Activated T-cell treated with anti-CD3 and anti-CD28 coated beads for 4 hours (primary cell): ENCODE measurements at regions not wholly inside any gene's neighbourhood (a gene's known extent, or its start where the extent isn't known, plus 50 kb on each side); places are given as distances from the start of the nearest gene placed in this dataset.

ENCODE experiments used
- DNase-seq: peaks from one replicate; pipeline ENCODE4 v3.0.0-alpha.2; 2020

DNA sequence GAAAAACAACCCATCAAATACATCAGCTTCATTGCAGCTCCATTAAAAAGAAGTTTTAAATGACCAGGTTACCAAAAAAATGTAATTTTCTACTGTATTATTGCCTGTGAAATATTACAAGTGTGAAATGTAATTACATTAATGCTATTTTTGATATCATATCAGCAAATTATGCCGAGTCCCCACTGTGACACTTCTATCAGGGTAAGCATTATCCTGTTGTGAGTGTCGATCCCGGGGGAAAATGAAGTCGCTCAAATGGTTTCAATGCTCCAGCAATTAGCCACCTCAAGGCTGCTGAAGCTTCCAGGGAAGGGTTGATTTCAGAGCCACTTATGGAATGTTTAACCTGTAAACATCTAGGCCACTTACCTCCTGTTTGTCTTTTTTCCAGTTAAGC, 70.4 kb downstream of the RCN1 start:
- DNase-seq = no peak

DNA sequence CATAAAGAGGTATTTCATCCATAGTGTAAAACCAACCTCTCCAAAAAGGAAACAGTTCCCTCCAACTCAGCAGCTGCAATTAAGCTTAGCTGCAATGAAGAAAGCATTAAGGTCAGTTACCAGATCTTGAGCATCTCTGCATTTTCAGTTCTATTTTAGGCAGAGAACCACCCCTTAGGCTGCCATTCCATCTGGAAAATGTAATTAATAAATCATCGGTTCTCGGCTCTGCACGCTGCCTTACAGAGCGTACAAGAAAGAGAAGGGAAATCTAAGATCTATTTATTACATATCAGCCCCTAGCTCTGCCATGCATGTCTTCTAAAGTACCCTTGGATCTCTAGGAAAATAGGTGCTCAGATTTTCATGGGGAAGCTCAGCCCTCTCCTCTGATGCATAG, 71.5 kb downstream of the RCN1 start:
- no peak for DNase-seq

DNA sequence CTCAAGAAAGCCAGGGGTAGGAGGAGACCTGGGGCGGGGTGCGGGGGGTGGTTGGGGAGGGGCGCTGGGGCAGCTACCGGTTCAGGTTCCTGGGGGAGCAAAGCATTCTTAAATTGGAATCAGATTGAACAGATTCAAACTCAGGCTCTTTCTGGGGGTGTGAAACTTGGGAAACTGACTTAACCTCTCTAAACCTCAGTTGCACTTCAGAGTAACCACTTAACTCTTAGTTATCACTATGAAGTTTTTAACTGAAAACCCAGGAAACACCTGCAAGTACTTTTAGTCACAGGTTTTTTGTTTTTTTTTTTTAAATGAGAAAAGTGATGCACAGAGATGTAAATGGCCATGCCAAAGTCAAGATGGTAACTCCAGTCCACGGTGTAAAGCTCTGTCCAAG, 72.0 kb downstream of the RCN1 start:
- no peak for DNase-seq

DNA sequence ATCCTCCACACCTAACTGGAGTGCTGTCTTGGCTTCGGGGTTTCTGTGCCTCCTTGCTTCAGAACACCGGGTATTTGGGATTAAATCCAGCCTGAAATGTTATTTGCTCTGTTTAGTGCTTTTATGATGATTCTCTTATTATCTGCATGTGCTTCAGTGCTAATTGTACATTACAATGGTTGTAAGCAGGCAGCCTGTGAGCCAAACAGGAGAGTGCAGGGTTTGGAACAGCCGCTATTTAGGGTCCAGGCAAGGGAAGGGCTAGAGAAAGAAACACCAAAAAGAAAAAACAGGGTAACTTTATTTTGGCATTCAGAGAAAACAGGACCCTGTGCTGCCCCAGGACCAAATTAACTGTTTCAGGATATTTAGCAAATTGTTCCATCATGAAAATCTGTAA, 72.7 kb downstream of the RCN1 start:
- DNase-seq = no peak

DNA sequence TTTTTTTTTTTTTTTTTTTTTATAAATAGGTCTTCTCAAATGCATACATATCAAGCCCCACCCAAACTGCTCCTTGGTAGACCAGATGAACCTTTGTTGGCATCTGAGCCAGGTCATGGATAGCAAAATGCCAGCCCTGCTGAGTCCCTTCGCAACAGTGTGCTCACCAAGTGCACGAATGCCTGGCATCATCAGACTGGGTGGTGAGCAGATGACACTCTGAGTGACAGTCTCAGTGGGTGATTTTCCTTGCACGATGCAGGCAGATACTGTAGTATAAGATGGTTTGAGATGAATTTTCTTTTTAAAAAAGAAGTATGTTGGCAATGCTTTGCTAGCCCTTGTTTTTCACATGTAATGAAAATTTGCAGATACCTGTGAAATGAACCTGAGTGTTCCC, 74.0 kb downstream of the RCN1 start:
- no peak for DNase-seq

DNA sequence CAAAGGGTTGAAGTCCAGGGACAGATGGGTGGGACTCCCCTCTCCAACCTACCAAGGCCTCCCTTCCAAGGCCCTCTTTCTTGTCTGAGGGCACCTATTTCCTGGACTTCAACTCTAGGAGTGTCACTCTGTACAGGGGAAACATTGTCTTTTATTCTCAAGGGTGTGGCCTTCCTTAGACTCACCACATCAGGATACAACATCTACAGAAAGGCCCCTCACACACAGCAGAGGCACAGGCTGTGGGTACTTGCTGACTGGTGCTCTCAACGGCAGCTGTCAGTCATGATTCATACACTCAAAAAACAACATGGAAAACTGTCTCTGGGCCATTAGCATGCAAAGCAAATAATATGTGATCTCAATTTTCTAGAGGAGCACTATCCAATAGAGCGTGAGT, 78.0 kb downstream of the RCN1 start:
- DNase-seq = no peak

DNA sequence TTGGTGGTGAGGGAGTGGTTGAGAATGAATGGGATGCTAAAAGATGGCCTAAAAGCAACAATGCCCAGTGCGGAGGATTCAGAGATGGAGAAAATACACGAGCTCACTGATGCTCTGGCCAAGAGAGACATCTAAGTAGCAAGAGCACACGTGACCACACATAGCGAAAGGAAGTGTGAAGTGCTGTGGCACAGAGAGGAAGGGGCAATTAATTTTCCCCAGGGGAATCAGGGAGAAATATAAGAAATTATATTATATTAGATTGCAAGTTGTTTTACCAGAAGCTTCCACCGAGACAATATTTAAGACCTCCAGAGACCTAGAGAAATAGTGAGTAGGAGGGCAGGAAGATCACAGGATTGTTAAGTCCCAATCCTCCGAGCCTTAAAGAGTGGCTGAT, 80.6 kb downstream of the RCN1 start:
- DNase-seq = no peak

DNA sequence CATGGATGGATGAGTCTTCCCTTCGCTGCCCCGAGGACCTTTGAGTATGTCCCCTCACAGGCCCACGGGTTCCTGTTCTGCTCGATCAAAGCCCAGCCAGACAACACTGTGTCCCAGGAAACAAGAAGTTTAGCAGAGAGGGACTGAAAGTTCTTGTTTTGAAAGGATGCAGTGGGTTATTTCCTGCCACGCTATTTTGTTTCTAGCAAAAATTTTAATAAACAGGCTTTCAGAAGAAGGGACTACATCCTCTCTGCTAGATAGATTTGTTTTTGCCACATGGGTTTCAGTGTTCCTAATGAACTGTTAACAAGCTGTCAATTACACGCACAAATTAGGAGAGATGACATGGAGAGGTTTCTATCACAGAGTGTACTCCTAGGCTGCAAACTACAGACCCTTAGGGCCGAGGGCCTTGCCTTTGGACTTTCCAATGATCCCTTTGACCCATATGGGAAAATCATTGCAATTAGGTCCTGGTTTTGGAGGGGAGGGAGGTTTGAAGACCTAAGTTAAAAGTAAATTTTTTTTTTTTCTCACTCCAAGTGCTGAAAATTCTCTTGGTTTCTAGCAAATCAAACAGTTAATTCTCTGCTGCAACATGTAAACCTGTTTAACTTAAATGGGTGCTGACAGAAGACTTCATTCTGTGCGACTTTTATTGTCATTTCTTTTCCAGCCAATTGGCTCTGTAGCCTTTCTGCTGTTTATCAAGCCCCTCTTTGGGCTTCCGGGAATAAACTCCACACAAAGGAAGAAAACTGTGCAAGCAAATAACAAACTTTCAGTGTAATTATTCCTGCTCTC, 81.4 kb downstream of the RCN1 start:
- DNase-seq = no peak

DNA sequence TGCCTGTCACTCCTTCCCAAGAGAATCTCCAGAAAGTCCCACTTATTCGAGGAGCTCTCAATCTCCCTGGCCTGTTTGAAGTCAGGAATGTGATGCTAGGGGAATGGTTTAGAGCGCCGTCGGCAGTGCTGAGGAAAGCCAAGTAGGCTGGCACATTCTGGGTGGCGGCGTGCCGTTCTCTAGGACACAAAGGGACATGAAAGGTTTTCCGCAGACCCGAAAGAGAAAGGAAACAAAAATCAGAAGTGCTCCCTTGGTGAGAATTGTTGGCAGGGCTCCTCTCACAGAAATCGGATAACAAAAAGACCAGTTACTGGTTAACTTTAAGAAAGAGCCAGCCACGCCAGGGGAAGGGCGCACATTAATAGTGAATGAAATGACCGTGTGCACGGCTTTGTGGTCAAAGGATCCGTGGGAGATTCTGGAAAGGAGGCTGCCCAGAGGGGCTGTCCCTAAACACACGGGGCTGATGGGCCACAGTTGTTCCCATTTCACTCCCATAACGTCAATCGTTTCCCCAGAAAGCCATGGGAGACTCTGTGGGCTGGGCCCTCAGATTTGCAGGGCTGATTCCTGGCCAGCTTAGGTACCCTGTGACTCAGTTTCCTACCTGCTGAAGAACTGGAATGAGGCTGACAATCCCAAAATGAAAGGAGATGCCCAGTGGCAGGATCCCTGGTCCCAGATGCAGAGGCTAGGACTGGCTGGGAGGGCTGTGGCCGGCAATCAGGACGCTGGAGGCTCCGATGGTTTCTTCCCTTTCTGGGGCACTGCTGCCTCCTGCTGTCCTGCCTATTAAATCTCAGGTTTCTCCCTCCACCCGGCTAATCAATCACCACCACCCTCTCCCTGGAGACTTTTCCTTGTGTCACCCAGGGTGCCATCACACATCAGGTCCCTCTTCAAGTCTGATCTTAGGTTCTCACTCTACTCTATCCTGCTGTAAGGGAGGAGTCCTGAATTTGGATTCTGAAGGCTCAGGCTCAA, 82.3 kb downstream of the RCN1 start:
- no peak for DNase-seq

DNA sequence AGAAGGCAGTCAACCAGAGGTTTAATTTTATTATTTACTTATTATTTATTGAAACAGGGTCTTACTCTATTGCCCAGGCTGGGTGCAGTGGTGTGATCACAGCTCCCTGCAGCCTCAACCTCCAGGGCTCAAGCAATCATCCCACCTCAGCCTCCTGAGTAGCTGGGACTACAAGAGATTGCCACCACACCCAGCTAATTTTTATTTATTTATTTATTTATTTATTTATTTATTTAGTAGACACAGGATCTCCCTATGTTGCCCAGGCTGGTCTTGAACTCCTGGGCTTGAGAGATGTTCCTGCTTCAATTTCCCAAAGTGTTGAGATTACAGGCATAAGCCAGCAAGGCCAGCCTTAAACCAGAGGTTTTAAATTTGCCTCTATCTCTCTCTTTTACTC, 83.1 kb downstream of the RCN1 start:
- DNase-seq = no peak

DNA sequence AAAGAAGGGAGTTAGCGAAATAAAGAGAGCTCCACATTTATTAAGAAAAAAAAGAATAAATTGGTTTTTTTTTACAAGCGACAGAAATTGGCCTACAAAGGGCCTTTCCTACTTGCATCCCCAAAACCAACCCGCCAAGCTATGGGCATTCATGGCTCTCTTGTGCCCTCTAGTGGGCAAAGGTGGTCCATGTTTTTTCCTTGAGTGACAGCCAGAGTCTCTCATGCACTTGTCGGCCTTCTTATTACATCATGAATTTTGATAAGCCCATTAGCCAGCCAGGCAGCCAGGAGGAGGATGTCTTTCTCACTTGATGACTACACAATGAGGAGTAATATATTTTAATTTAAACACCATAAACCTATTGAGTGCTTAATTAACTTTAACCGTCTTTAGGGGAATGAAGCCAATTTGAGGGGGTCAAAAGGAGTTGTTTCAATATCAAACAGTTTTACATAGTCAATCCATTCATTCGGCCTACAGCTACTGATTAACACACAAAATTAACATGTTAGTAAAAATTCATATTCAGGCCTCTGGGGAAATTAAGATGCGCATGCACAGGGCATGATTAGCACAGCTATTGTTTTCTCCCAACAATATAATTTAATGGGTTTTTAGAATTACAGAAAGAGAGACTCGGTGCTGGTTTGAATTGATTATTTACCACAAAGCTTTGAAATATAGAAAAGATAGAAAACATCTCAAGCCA, 85.5 kb downstream of the RCN1 start:
- DNase-seq = peak; percentile 78

DNA sequence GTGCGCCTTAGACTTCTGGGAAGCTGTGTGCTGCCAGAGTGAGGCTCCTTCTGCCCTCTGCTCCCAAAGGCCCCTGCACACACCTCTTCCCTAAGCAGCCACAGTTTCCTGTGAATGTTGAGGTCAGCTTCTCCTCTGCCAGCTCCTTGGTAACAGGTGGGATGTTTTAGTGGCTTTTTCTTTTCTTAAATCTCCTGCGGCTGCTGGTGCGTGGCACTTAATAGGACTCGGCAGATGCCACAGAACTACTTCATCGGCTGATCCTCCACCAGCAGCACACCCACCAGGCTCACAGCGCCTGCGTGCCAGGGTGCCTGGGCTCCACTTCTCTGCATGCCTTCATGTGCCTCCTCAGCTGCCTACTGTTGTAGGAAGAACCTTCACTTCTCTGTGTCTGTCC, 87.8 kb downstream of the RCN1 start:
- no peak for DNase-seq

DNA sequence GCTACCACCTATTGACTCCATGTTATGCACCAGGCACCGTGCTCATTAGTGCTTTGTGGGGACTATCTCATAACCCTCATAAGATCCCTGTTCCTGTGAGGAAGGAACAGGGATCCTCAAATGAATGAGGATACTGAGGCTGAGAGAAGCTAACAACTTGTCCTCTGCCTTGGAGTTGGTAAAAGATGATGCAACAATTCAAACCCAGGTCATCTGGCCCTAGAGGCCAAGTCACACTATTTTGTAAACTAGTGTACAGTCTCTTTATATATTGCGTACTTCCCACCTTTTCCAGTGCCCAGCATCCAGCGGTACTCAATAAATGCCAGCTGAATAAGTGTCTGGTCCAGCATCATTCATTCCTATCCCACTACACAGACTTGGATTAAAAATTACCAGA, 92.6 kb downstream of the RCN1 start:
- DNase-seq = no peak

DNA sequence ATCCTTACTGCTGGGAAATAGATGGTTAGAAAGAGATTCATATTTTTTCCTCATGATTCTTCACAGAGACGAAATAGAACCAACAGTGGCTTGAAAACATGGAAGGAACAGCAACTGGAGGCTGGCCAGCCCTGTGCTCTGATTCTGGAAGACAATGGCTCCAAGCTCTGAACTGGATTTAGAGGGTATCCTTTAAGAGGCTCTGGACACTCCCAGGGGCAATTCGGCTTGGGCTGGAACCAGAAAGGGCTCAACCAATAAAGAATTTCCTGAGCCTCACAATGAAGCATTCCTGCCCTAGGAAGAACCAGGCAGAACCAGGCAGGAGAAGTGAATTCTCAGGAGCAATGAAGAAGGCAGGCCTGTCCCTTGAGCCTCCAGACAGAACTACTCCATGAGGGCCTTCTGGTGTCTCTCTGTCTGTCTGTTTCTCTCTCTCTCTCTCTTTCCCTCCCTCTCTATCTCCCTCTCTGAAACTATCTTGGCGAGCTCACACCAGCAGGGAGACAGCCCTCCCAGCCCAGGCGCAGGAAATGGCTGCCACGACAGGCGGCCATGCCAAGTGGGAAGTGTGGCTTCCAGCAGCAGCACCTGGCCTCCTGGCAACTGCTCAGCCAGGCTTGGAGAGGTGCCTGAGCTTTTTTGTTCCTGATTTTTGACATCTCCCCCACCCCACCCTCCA, 93.3 kb downstream of the RCN1 start:
- DNase-seq = no peak

DNA sequence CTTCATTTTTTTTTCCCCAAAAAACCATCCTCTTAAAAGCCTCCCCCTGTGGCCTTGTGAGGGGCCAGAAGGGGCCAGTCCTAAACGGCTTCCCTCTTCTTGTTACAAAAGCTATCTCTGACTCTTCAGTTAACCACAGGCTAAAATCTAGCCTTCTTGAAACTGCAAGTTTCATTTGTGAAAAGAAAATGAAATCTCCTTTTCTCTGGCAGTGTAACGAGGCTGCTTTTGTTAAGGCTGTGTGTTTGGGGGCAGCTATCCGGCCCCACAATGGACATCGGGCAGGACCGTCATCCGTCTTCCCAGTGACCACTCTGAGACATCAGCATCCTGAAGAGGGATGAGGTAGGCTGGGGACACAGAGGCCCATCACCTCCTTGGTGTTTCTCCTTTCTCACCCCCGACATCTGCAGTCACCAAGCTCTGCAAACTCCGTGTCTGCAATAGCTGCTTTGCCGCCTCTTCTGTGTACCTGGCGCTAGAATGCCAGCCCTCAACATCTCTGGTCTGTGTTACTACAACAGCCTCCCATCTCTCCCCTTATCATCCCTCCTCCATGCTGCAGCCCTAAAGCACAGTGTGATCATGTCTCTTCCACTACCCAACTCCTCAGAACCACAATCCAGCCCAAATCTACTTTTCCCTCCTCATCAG, 94.0 kb downstream of the RCN1 start:
- no peak for DNase-seq

DNA sequence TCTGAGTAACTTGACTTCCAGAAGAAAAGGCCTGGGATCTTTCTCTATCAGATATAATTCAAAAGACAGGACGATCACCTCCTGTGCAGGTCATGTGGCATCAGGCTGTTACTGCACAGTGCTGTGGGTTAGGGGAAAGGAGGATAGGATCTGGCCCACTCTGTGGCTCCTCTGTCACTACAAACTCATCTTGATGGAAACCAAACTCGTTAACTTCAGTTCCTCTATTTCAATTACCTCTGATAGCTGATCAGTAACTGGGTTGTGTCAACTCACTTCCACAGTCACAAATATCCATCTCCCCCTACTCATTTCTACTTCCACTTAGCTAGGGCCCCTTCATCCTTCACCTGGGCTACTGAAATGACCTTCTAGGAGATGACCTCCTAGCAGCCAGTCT, 95.2 kb downstream of the RCN1 start:
- no peak for DNase-seq

DNA sequence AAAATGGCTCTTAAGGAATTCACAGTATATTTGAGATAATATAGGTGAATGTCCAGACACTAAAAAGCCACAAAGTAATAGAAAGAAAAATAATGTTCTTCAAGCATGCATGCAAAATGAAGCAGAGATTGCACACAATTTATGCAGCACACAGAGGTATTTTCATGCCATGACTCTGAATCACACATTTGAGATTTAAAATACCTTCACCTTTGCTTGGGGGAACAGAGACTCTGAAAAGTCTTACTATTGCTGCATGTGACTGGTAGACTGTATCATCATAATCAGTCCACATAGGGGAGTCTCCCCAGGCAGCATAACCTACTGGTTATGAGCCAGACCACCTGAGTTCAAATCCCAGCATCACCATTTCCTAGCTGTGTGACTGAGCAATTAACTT, 96.2 kb downstream of the RCN1 start:
- DNase-seq = no peak

DNA sequence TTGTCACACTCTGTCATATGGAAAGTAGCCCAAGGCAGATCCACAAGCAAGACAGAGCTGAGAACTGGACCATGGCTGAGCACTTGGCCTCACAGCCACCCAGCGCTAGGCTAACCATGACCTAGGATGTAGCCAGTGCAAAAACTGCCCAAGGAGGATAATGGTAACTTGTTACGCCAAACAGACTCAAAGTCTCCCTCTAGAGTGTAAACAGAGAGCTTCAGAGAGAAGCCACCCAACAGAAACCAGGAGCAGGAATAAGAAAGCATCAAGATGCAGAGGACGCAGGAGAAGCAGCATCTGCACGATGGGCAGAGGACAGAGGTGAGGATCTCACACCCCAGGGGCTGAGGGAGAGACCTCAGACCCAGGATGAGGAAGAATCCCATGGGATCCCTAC, 97.9 kb downstream of the RCN1 start:
- no peak for DNase-seq

DNA sequence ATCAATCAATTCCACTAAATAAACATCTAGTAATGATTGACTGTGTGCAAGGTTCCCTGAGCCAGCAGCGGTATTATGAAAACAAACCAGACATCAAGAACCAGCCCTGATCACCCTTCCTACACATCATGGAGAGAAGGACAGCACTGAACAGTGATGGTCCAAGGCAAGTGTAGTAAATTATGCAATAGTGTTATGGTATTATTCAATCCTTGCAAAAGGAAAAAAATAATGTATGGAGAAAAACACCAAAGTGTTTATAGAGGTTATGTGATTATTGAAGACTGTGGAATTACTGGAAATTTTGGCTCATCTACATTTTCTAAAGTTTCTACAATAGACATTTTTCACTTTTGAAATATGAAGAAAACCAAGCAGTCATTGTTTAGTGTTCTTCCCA, 105.3 kb downstream of the RCN1 start:
- no peak for DNase-seq

DNA sequence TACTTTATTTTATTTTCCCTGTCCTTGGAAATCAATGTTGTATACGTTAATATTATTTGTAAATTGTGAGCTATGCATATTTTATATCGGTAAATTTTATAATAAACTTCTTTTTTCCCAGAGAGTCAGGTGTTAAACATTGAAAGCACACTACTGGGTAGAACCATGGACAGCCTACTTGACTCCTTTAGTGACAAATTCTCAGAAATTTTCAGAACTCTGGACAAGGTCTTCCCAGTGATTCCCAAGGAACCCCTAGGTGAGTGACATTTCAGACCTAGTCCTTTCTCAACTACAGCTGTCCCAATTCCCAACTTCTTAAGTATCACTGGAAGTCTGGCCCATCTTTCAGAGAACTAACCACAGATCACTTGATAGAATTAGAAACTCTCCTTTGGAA, 107.2 kb downstream of the RCN1 start:
- no peak for DNase-seq

DNA sequence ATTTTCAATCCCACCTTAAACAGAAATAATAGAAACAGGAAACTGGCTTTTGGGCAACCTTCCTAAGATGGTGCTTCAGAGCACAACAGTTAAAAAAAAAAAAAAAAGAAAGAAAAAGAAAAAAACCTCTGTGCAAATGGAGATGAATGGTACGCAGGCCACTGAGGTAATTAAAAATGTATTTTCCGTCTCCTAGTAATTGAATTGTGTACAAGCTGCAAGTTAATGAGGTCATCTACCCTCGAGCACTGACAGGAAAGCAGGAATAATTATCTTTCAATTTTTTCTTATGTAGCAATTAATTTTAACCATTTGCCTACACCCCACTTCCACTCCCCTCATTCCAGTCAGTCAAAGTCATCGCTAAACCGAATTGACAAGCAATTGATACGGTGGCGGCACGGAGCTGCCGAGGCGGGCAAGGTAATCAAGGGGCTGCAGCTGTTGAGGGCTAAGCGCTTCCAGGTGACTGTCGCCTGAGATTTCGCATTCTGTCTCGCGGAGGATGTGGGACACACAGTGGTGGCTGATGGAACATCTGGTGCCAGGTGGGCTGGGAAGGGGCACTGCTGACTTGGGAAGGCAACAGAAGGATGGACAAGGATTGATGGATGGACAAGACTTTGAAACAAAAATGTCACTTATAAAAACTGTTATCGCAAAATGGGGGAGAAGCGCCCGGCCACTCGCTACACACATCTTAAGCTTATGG, 109.4 kb downstream of the RCN1 start:
- DNase-seq = no peak

DNA sequence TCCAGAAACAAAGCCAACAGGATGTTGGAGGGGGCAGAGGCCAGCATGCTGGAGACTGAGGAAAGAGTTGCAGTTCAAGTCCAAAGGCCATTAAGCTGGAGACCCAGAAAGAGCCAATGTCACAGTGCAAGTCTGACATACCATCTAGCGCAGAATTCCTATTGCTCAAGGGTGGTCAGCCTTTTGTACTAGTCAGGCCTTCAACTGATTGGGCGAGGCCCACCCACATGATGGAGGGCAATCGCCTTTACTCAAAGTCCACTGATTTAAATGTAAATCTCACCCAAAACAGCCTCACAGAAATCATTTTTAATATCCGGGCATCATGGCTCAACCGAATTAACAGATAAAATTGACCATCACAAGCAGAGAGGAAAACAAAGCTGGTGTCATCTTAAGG, 113.9 kb downstream of the RCN1 start:
- no peak for DNase-seq
